SKM-1 treated with dmso at 0.1 percent for 144 hours (cell line): ENCODE measurements at regions not wholly inside any gene's neighbourhood (a gene's known extent, or its start where the extent isn't known, plus 50 kb on each side); places are given as distances from the start of the nearest gene placed in this dataset.

Experiments used
- DNase-seq: peaks from one replicate; lab custom pipeline; 2025; ENCODE audit not compliant: unreplicated experiment; lab: John Stamatoyannopoulos, UW

GRCh38 chr6:137434640-137435039, 59.6 kb downstream of the OLIG3 start:
- DNase-seq: no peak

- DNase-seq: no peak
Observed at GRCh38 chr6:137432054-137432611, 62.1 kb downstream of the OLIG3 start.

- no peak for DNase-seq
Observed at GRCh38 chr6:137430954-137431353, 63.2 kb downstream of the OLIG3 start.

- DNase-seq: no peak
Observed at GRCh38 chr6:137427656-137428290, 66.4 kb downstream of the OLIG3 start.

GRCh38 chr6:137426007-137426689, 68.0 kb downstream of the OLIG3 start:
- peak; percentile 66 for DNase-seq

GRCh38 chr6:137424251-137424650, 69.9 kb downstream of the OLIG3 start:
- DNase-seq: no peak

- no peak for DNase-seq
Observed at GRCh38 chr6:137423451-137424168, 70.6 kb downstream of the OLIG3 start.

GRCh38 chr6:137417396-137417795, 76.8 kb downstream of the OLIG3 start:
- no peak for DNase-seq

- no peak for DNase-seq
Observed at GRCh38 chr6:137416376-137417109, 77.7 kb downstream of the OLIG3 start.

- no peak for DNase-seq
Observed at GRCh38 chr6:137415834-137416190, 78.4 kb downstream of the OLIG3 start.

- peak; percentile 6 for DNase-seq
Observed at GRCh38 chr6:137415127-137415833, 78.9 kb downstream of the OLIG3 start.

- DNase-seq: no peak
Observed at GRCh38 chr6:137414599-137414998, 79.6 kb downstream of the OLIG3 start.

- no peak for DNase-seq
Observed at GRCh38 chr6:137413482-137413881, 80.7 kb downstream of the OLIG3 start.

- DNase-seq: no peak
Observed at GRCh38 chr6:137412562-137412961, 81.6 kb downstream of the OLIG3 start.

GRCh38 chr6:137409266-137409777, 84.9 kb downstream of the OLIG3 start:
- DNase-seq: no peak

GRCh38 chr6:137407816-137408215, 86.4 kb downstream of the OLIG3 start:
- no peak for DNase-seq

GRCh38 chr6:137405806-137406205, 88.4 kb downstream of the OLIG3 start:
- DNase-seq: peak; percentile 29

- no peak for DNase-seq
Observed at GRCh38 chr6:137403855-137404254, 90.3 kb downstream of the OLIG3 start.

- DNase-seq: no peak
Observed at GRCh38 chr6:137403443-137403842, 90.8 kb downstream of the OLIG3 start.

- DNase-seq: no peak
Observed at GRCh38 chr6:137402143-137402680, 92.0 kb downstream of the OLIG3 start.
